ENCODE measurements at regions not wholly inside any gene's neighbourhood (a gene's known extent, or its start where the extent isn't known, plus 50 kb on each side); places are given as distances from the start of the nearest gene placed in this dataset.

GRCh38 chr11:91986218-91986617 lies 238.4 kb upstream of the FAT3 start:
- TF ChIP-seq CTCF (IDR thresholded peaks at IDR 0.05) (no peak), POLR2A (IDR thresholded peaks at IDR 0.05) (no peak)
